ENCODE measurements at regions not wholly inside any gene's neighbourhood (a gene's known extent, or its start where the extent isn't known, plus 50 kb on each side); places are given as distances from the start of the nearest gene placed in this dataset.

GRCh38 chr18:49667462-49667861 is 105.6 kb downstream of the LIPG start:
- Histone ChIP-seq H3K4me1 (peaks cover 0 to 12% (median 0%) of the 10 kb centered on the region in 4 donors), H3K27me3 (no peaks in the 10 kb centered on the region), H3K27ac (peak overlapping the region in 1 of 4 donors; percentile 43), H3K9me3 (no peaks in the 10 kb centered on the region), H3K36me3 (no peaks in the 10 kb centered on the region), H3K4me3 (no peak overlapping the region)
- 73 to 85% methylated on average over 6 of the region's 6 CpGs for WGBS, 2 donors
- DNase-seq, result no peak
- no peak for TF ChIP-seq CTCF (IDR thresholded peaks at IDR 0.05)
- no peak for TF ChIP-seq EP300 (IDR thresholded peaks at IDR 0.05)
- TF ChIP-seq POLR2AphosphoS5 (IDR thresholded peaks at IDR 0.05), result no peak
- TF ChIP-seq POLR2A (IDR thresholded peaks at IDR 0.05), result no peak
- intact Hi-C loops (cut with DNase I), result no loop called here

GRCh38 chr18:49666045-49666775 is 104.4 kb downstream of the LIPG start:
- Histone ChIP-seq H3K27ac (peak overlapping the region in 1 of 4 donors; percentile 43), H3K4me1 (peaks cover 0 to 12% (median 0%) of the 10 kb centered on the region in 4 donors), H3K4me3 (no peak overlapping the region), H3K27me3 (no peaks in the 10 kb centered on the region), H3K9me3 (no peaks in the 10 kb centered on the region), H3K36me3 (no peaks in the 10 kb centered on the region)
- intact Hi-C loops (cut with DNase I), result no loop called here
- WGBS, 2 donors, result 52 to 63% methylated on average over 4 of the region's 4 CpGs
- DNase-seq, result no peak
- TF ChIP-seq EP300 (IDR thresholded peaks at IDR 0.05), result no peak
- no peak for TF ChIP-seq POLR2AphosphoS5 (IDR thresholded peaks at IDR 0.05)
- no peak for TF ChIP-seq POLR2A (IDR thresholded peaks at IDR 0.05)
- TF ChIP-seq CTCF (IDR thresholded peaks at IDR 0.05), result no peak

GRCh38 chr18:49663899-49664890 is 102.3 kb downstream of the LIPG start:
- H3K4me1 ChIP-seq, result peaks cover 0 to 11% (median 0%) of the 10 kb centered on the region in 4 donors
- H3K9me3 ChIP-seq, result no peaks in the 10 kb centered on the region
- H3K27ac ChIP-seq, result peak overlapping the region; percentile 14 to 57 (median 40)
- TF ChIP-seq POLR2A (IDR thresholded peaks at IDR 0.05) (no peak), POLR2AphosphoS5 (IDR thresholded peaks at IDR 0.05) (no peak), EP300 (IDR thresholded peaks at IDR 0.05) (no peak), CTCF (IDR thresholded peaks at IDR 0.05) (no peak)
- DNase-seq, result peak; percentile 77
- no peaks in the 10 kb centered on the region for H3K36me3 ChIP-seq
- H3K4me3 ChIP-seq, result no peak overlapping the region
- intact Hi-C loops (cut with DNase I), result no loop called here
- WGBS, 2 donors, result 28 to 52% methylated on average over 16 of the region's 16 CpGs
- H3K27me3 ChIP-seq, result no peaks in the 10 kb centered on the region

GRCh38 chr18:49662506-49662905 is 100.6 kb downstream of the LIPG start:
- H3K27me3 ChIP-seq, result no peaks in the 10 kb centered on the region
- no peaks in the 10 kb centered on the region for H3K9me3 ChIP-seq
- intact Hi-C loops (cut with DNase I), result no loop called here
- 81 to 86% methylated on average over 7 of the region's 7 CpGs for WGBS, 2 donors
- no peak overlapping the region for H3K27ac ChIP-seq
- peaks cover 0 to 4% (median 0%) of the 10 kb centered on the region in 4 donors for H3K4me1 ChIP-seq
- no peak for DNase-seq
- H3K36me3 ChIP-seq, result no peaks in the 10 kb centered on the region
- no peak overlapping the region for H3K4me3 ChIP-seq
- TF ChIP-seq POLR2AphosphoS5 (IDR thresholded peaks at IDR 0.05) (no peak), EP300 (IDR thresholded peaks at IDR 0.05) (no peak), POLR2A (IDR thresholded peaks at IDR 0.05) (no peak), CTCF (IDR thresholded peaks at IDR 0.05) (no peak)

Measured in sigmoid colon (tissue), 6 donors.